HG03066 (cell line): ENCODE measurements at regions not wholly inside any gene's neighbourhood (a gene's known extent, or its start where the extent isn't known, plus 50 kb on each side); places are given as distances from the start of the nearest gene placed in this dataset.

Experiments used
- ATAC-seq: cut with Tn5 transposase; IDR thresholded peaks from one replicate; pipeline ENCODE4 v1.9.1; 2021; ENCODE audit warnings: low read depth; ENCODE audit not compliant: unreplicated experiment

- ATAC-seq: no peak
These were observed 59.2 kb upstream of the KLF12 start for GRCh38 chr13:74193391-74193790.

- ATAC-seq: no peak
These were observed 57.2 kb upstream of the KLF12 start for GRCh38 chr13:74191410-74191809.

- no peak for ATAC-seq
These were observed 56.8 kb upstream of the KLF12 start for GRCh38 chr13:74190999-74191398.

DNA sequence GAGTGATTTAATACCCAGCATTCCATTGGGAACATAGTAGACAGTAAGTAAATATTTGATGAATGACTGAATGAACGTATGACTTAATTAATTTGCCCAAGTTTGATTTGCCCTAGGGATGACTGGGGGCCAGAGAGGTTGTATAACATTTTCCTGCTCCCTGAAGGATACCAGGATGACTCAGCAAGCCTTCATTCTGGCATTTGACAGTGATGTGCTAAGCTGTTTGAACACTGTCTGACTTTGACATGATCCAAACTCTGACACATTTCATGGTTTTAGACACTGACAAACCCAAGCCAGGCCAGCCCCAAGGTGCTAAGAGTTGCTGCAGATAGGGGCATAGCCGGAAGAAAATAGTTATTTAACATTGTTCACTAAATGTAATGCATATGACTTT, 53.4 kb upstream of the KLF12 start:
- ATAC-seq: no peak

GRCh38 chr13:74184283-74184682, 50.1 kb upstream of the KLF12 start:
- ATAC-seq: no peak
